ENCODE measurements at regions not wholly inside any gene's neighbourhood (a gene's known extent, or its start where the extent isn't known, plus 50 kb on each side); places are given as distances from the start of the nearest gene placed in this dataset.
"Not testable (repeated sequence)": the region's sequence is repeated elsewhere in the genome, so short reads cannot be mapped to it uniquely, and the experiment has no call there.

GRCh38 chr22:25348391-25348790 lies 129.0 kb downstream of the CRYBB2 start:
- DNase-seq, result peak in 2 of 10 donors; percentile 22 to 47
- intact Hi-C loops (cut with DNase I), result no loop called here

- intact Hi-C loops (cut with DNase I), result not testable (repeated sequence)
- DNase-seq, result peak in 2 of 10 donors; percentile 38 to 52
These were observed 129.6 kb downstream of the CRYBB2 start for GRCh38 chr22:25348996-25349395.

GRCh38 chr22:25350551-25350971 lies 131.1 kb downstream of the CRYBB2 start:
- DNase-seq, result peak in 3 of 10 donors; percentile 68 to 73 (median 70)
- intact Hi-C loops (cut with DNase I), result no loop called here

GRCh38 chr22:25351631-25352293 lies 132.3 kb downstream of the CRYBB2 start:
- peak in 3 of 10 donors; percentile 51 to 77 (median 52) for DNase-seq

GRCh38 chr22:25352294-25352680 lies 132.8 kb downstream of the CRYBB2 start:
- intact Hi-C loops (cut with DNase I), result no loop called here
- DNase-seq, result peak in 3 of 10 donors; percentile 53 to 59 (median 54)

More at GRCh38 chr22:25351631-25352293, 132.3 kb downstream of the CRYBB2 start:
- intact Hi-C loops (cut with DNase I), result no loop called here

- DNase-seq, result peak in 4 of 10 donors; percentile 11 to 68 (median 46)
- intact Hi-C loops (cut with DNase I), result no loop called here
These were observed 134.3 kb downstream of the CRYBB2 start for GRCh38 chr22:25353516-25354445.

- intact Hi-C loops (cut with DNase I), result no loop called here
- DNase-seq, result peak in 4 of 10 donors; percentile 7 to 72 (median 57)
These were observed 135.0 kb downstream of the CRYBB2 start for GRCh38 chr22:25354456-25354855.

- intact Hi-C loops (cut with DNase I), result no loop called here
- peak in 3 of 10 donors; percentile 29 to 64 (median 49) for DNase-seq
These were observed 137.7 kb downstream of the CRYBB2 start for GRCh38 chr22:25357132-25357455.

GRCh38 chr22:25357606-25358420 lies 138.4 kb downstream of the CRYBB2 start:
- DNase-seq, result peak in 3 of 10 donors; percentile 52 to 62 (median 62)
- intact Hi-C loops (cut with DNase I), result no loop called here

- intact Hi-C loops (cut with DNase I), result no loop called here
- peak in 2 of 10 donors; percentile 63 to 75 for DNase-seq
These were observed 139.2 kb downstream of the CRYBB2 start for GRCh38 chr22:25358421-25359170.

- peak in 3 of 10 donors; percentile 51 to 86 (median 67) for DNase-seq
- intact Hi-C loops (cut with DNase I), result loop anchor here (5.0 to 10.0 kb wide), 2 partner anchors 88 to 415 kb away; no protein-coding TSS in a partner anchor
These were observed 140.3 kb downstream of the CRYBB2 start for GRCh38 chr22:25359601-25360261.

- intact Hi-C loops (cut with DNase I), result loop anchor here (5.0 to 10.0 kb wide), 2 partner anchors 87 to 414 kb away; no protein-coding TSS in a partner anchor
- DNase-seq, result peak in 3 of 10 donors; percentile 25 to 63 (median 46)
These were observed 141.0 kb downstream of the CRYBB2 start for GRCh38 chr22:25360411-25360810.

GRCh38 chr22:25360891-25361645 lies 141.6 kb downstream of the CRYBB2 start:
- intact Hi-C loops (cut with DNase I), result loop anchor here (5.0 to 10.0 kb wide), 2 partner anchors 86 to 414 kb away; no protein-coding TSS in a partner anchor
- DNase-seq, result peak in 4 of 10 donors; percentile 2 to 59 (median 43)

GRCh38 chr22:25361899-25362214 lies 142.4 kb downstream of the CRYBB2 start:
- no peak for DNase-seq
- intact Hi-C loops (cut with DNase I), result loop anchor here (5.0 to 10.0 kb wide), 2 partner anchors 85 to 413 kb away; no protein-coding TSS in a partner anchor

GRCh38 chr22:25362215-25362882 lies 142.9 kb downstream of the CRYBB2 start:
- intact Hi-C loops (cut with DNase I), result loop anchor here (5.0 to 10.0 kb wide), 2 partner anchors 85 to 412 kb away; no protein-coding TSS in a partner anchor
- peak; percentile 25 to 94 (median 74) for DNase-seq

- DNase-seq, result peak in 1 of 10 donors; percentile 24
- intact Hi-C loops (cut with DNase I), result loop anchor here (5.0 to 10.0 kb wide), 2 partner anchors 84 to 412 kb away; no protein-coding TSS in a partner anchor
These were observed 143.4 kb downstream of the CRYBB2 start for GRCh38 chr22:25362883-25363240.

GRCh38 chr22:25363474-25363873 lies 144.0 kb downstream of the CRYBB2 start:
- peak in 2 of 10 donors; percentile 33 to 41 for DNase-seq
- intact Hi-C loops (cut with DNase I), result loop anchor here (5.0 to 10.0 kb wide), 2 partner anchors 84 to 411 kb away; no protein-coding TSS in a partner anchor

Data from posterior cingulate gyrus (tissue), 11 donors.